ENCODE measurements at regions not wholly inside any gene's neighbourhood (a gene's known extent, or its start where the extent isn't known, plus 50 kb on each side); places are given as distances from the start of the nearest gene placed in this dataset.

DNA sequence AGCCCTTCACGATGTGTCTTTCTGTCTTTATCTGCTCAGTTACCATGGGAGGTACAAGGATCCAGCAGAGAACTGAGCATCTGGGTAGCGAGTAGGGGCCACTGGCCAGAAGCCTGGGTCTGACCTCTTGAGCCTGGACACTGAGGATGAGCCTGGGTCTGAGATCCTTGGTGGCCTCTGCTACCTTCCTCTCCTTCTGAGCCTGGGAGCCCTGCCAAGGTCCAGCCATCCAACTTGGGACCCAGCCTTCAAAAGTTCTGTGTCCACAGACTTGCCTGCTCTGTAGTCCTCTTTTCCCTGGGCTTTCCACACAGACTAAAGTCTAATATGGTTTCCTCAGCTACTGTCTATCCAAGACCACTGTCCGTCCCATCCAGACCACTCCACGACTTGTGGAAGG, 60.2 kb upstream of the NAA20 start:
- TF ChIP-seq FOXP2 (optimal IDR thresholded peaks at IDR 0.05; ENCODE audit: borderline replicate concordance, extremely low read depth, extremely low read length, insufficient read depth) (no peak), TAF1 (IDR thresholded peaks at IDR 0.05; ENCODE audit: borderline replicate concordance, insufficient read depth, low read length) (no peak), REST (IDR thresholded peaks at IDR 0.05; ENCODE audit: insufficient read depth in 1 of 2, low read depth in 2 of 2, low read length in 2 of 2) (no peak), SIN3A (IDR thresholded peaks at IDR 0.05; ENCODE audit: borderline replicate concordance, insufficient read depth, low read length) (no peak), POLR2AphosphoS5 (IDR thresholded peaks at IDR 0.05; ENCODE audit: low read depth, low read length) (no peak)

GRCh38 chr20:19958219-19958618, 58.9 kb upstream of the NAA20 start:
- TF ChIP-seq FOXP2 (optimal IDR thresholded peaks at IDR 0.05; ENCODE audit: borderline replicate concordance, extremely low read depth, extremely low read length, insufficient read depth): no peak
- no peak for TF ChIP-seq TAF1 (IDR thresholded peaks at IDR 0.05; ENCODE audit: borderline replicate concordance, insufficient read depth, low read length)
- no peak for TF ChIP-seq REST (IDR thresholded peaks at IDR 0.05; ENCODE audit: insufficient read depth in 1 of 2, low read depth in 2 of 2, low read length in 2 of 2)

GRCh38 chr20:19958928-19959327, 58.2 kb upstream of the NAA20 start:
- TF ChIP-seq REST (IDR thresholded peaks at IDR 0.05; ENCODE audit: insufficient read depth in 1 of 2, low read depth in 2 of 2, low read length in 2 of 2) (no peak), TAF1 (IDR thresholded peaks at IDR 0.05; ENCODE audit: borderline replicate concordance, insufficient read depth, low read length) (no peak), FOXP2 (optimal IDR thresholded peaks at IDR 0.05; ENCODE audit: borderline replicate concordance, extremely low read depth, extremely low read length, insufficient read depth) (no peak), SIN3A (IDR thresholded peaks at IDR 0.05; ENCODE audit: borderline replicate concordance, insufficient read depth, low read length) (no peak), POLR2AphosphoS5 (IDR thresholded peaks at IDR 0.05; ENCODE audit: low read depth, low read length) (no peak)

DNA sequence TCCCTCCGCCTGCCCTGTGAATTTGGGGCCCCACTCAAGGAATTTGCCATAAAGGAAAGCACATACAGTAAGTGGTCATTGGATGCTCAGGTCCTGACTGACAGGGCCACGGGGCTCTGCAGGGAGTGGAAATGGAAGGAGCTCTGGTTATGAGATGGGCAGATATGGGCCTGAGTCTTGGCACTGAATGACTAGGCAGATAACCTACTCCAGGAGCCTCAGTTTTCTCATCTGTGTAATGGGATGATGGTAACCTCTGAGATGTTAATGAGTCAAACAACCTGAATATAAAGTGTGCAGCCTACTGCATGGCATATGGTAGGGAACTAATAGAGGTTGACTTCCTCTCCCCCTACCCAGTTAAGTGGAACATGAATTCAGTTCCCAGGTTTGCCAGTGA, 56.4 kb upstream of the NAA20 start:
- no peak for TF ChIP-seq POLR2AphosphoS5 (IDR thresholded peaks at IDR 0.05; ENCODE audit: low read depth, low read length)
- TF ChIP-seq FOXP2 (optimal IDR thresholded peaks at IDR 0.05; ENCODE audit: borderline replicate concordance, extremely low read depth, extremely low read length, insufficient read depth): no peak
- TF ChIP-seq SIN3A (IDR thresholded peaks at IDR 0.05; ENCODE audit: borderline replicate concordance, insufficient read depth, low read length): no peak
- no peak for TF ChIP-seq REST (IDR thresholded peaks at IDR 0.05; ENCODE audit: insufficient read depth in 1 of 2, low read depth in 2 of 2, low read length in 2 of 2)
- no peak for TF ChIP-seq TAF1 (IDR thresholded peaks at IDR 0.05; ENCODE audit: borderline replicate concordance, insufficient read depth, low read length)

DNA sequence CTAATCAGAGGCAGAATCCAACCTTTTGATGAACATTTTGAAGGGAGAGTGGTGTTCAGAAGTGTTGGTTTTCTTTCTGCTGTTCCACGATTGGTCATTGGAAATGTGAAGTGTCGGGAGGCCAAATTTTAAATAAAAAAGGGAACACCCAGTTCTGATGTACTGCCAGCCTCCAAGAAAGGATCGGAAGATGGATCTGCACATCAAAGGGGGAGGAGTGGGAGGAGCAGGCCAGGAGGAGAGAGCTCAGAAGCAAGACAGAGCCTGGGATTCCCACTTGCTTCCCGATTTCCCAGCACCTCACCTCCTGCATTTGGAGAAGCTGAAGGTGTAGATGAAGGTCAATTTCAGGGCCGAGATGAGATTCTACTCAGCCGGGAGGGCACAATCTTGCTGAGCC, 55.9 kb upstream of the NAA20 start:
- TF ChIP-seq POLR2AphosphoS5 (IDR thresholded peaks at IDR 0.05; ENCODE audit: low read depth, low read length) (no peak), REST (IDR thresholded peaks at IDR 0.05; ENCODE audit: insufficient read depth in 1 of 2, low read depth in 2 of 2, low read length in 2 of 2) (no peak), FOXP2 (optimal IDR thresholded peaks at IDR 0.05; ENCODE audit: borderline replicate concordance, extremely low read depth, extremely low read length, insufficient read depth) (no peak), SIN3A (IDR thresholded peaks at IDR 0.05; ENCODE audit: borderline replicate concordance, insufficient read depth, low read length) (no peak), TAF1 (IDR thresholded peaks at IDR 0.05; ENCODE audit: borderline replicate concordance, insufficient read depth, low read length) (no peak)

All from PFSK-1 (cell line).